ENCODE measurements at regions not wholly inside any gene's neighbourhood (a gene's known extent, or its start where the extent isn't known, plus 50 kb on each side); places are given as distances from the start of the nearest gene placed in this dataset.

GRCh38 chr2:175621821-175622220, 380.2 kb downstream of the LNPK start:
- Histone ChIP-seq H3K4me3 (no peak overlapping the region), H3K36me3 (no peaks in the 10 kb centered on the region), H3K9me3 (no peaks in the 10 kb centered on the region), H3K27me3 (no peaks in the 10 kb centered on the region), H3K27ac (no peak overlapping the region), H3K4me1 (no peaks in the 10 kb centered on the region)
- DNase-seq (ENCODE audit: low spot score in 2 of 2): no peak
- TF ChIP-seq POLR2A (IDR thresholded peaks at IDR 0.05) (no peak), CTCF (IDR thresholded peaks at IDR 0.05) (no peak), POLR2AphosphoS5 (IDR thresholded peaks at IDR 0.05) (no peak)
- intact Hi-C loops (cut with DNase I; ENCODE audit: low total_unique reads): no loop called here

GRCh38 chr2:175620106-175620505, 382.0 kb downstream of the LNPK start:
- Histone ChIP-seq H3K4me3 (no peak overlapping the region), H3K36me3 (no peaks in the 10 kb centered on the region), H3K27me3 (no peaks in the 10 kb centered on the region), H3K27ac (no peak overlapping the region), H3K4me1 (no peaks in the 10 kb centered on the region), H3K9me3 (no peaks in the 10 kb centered on the region)
- TF ChIP-seq POLR2AphosphoS5 (IDR thresholded peaks at IDR 0.05): no peak
- no peak for TF ChIP-seq POLR2A (IDR thresholded peaks at IDR 0.05)
- TF ChIP-seq CTCF (IDR thresholded peaks at IDR 0.05): no peak
- DNase-seq (ENCODE audit: low spot score in 2 of 2): no peak
- intact Hi-C loops (cut with DNase I; ENCODE audit: low total_unique reads): no loop called here

- TF ChIP-seq CTCF (IDR thresholded peaks at IDR 0.05) (no peak), POLR2AphosphoS5 (IDR thresholded peaks at IDR 0.05) (no peak), POLR2A (IDR thresholded peaks at IDR 0.05) (no peak)
- intact Hi-C loops (cut with DNase I; ENCODE audit: low total_unique reads): no loop called here
- Histone ChIP-seq H3K4me3 (no peak overlapping the region), H3K27ac (no peak overlapping the region), H3K4me1 (no peaks in the 10 kb centered on the region), H3K27me3 (no peaks in the 10 kb centered on the region), H3K36me3 (no peaks in the 10 kb centered on the region), H3K9me3 (no peaks in the 10 kb centered on the region)
- DNase-seq (ENCODE audit: low spot score in 2 of 2): no peak
These were observed 382.7 kb downstream of the LNPK start for GRCh38 chr2:175619179-175620045.

- DNase-seq (ENCODE audit: low spot score in 2 of 2): no peak
- Histone ChIP-seq H3K9me3 (no peaks in the 10 kb centered on the region), H3K27me3 (no peaks in the 10 kb centered on the region), H3K4me3 (no peak overlapping the region), H3K36me3 (no peaks in the 10 kb centered on the region), H3K27ac (no peak overlapping the region), H3K4me1 (no peaks in the 10 kb centered on the region)
- no peak for TF ChIP-seq POLR2A (IDR thresholded peaks at IDR 0.05)
- TF ChIP-seq CTCF (IDR thresholded peaks at IDR 0.05): no peak
- no peak for TF ChIP-seq POLR2AphosphoS5 (IDR thresholded peaks at IDR 0.05)
- intact Hi-C loops (cut with DNase I; ENCODE audit: low total_unique reads): no loop called here
These were observed 389.8 kb downstream of the LNPK start for GRCh38 chr2:175612280-175612679.

GRCh38 chr2:175606010-175606841, 395.8 kb downstream of the LNPK start:
- no peak overlapping the region for H3K27ac ChIP-seq
- H3K4me1 ChIP-seq: no peaks in the 10 kb centered on the region
- intact Hi-C loops (cut with DNase I; ENCODE audit: low total_unique reads): no loop called here
- no peak for DNase-seq (ENCODE audit: low spot score in 2 of 2)
- no peaks in the 10 kb centered on the region for H3K27me3 ChIP-seq
- no peaks in the 10 kb centered on the region for H3K9me3 ChIP-seq
- H3K36me3 ChIP-seq: no peaks in the 10 kb centered on the region
- no peak for TF ChIP-seq POLR2A (IDR thresholded peaks at IDR 0.05)
- no peak overlapping the region for H3K4me3 ChIP-seq
